ENCODE measurements at regions not wholly inside any gene's neighbourhood (a gene's known extent, or its start where the extent isn't known, plus 50 kb on each side); places are given as distances from the start of the nearest gene placed in this dataset.

- no peaks in the 10 kb centered on the region for H3K4me1 ChIP-seq
- H3K27me3 ChIP-seq, result peaks cover 6% of the 10 kb centered on the region
- no peak overlapping the region for H3K4me3 ChIP-seq
- no peak for TF ChIP-seq EP300 (IDR thresholded peaks at IDR 0.05)
- no peak for TF ChIP-seq POLR2AphosphoS5 (IDR thresholded peaks at IDR 0.05)
- TF ChIP-seq POLR2A (IDR thresholded peaks at IDR 0.05), result no peak
- no peak for TF ChIP-seq CTCF (IDR thresholded peaks at IDR 0.05)
- H3K27ac ChIP-seq, result no peak overlapping the region
- no peak for DNase-seq (ENCODE audit: low spot score in 2 of 2)
- no peaks in the 10 kb centered on the region for H3K36me3 ChIP-seq
- H3K9me3 ChIP-seq, result no peaks in the 10 kb centered on the region
- WGBS, result 80% methylated on average over 11 of the region's 11 CpGs
Measured at GRCh38 chr22:27409299-27409698, 392.3 kb downstream of the MN1 start.

- 54% methylated on average over 7 of the region's 7 CpGs for WGBS
- TF ChIP-seq POLR2AphosphoS5 (IDR thresholded peaks at IDR 0.05) (no peak), CTCF (IDR thresholded peaks at IDR 0.05) (no peak), POLR2A (IDR thresholded peaks at IDR 0.05) (no peak), EP300 (IDR thresholded peaks at IDR 0.05) (no peak)
- H3K27ac ChIP-seq, result no peak overlapping the region
Measured at GRCh38 chr22:27412866-27413445, 388.6 kb downstream of the MN1 start.

GRCh38 chr22:27413702-27414101 lies 387.9 kb downstream of the MN1 start:
- no peak for DNase-seq (ENCODE audit: low spot score in 2 of 2)
- H3K27ac ChIP-seq, result no peak overlapping the region
- TF ChIP-seq POLR2A (IDR thresholded peaks at IDR 0.05) (no peak), POLR2AphosphoS5 (IDR thresholded peaks at IDR 0.05) (no peak), EP300 (IDR thresholded peaks at IDR 0.05) (no peak), CTCF (IDR thresholded peaks at IDR 0.05) (no peak)
- no peaks in the 10 kb centered on the region for H3K36me3 ChIP-seq
- no peaks in the 10 kb centered on the region for H3K4me1 ChIP-seq
- no peaks in the 10 kb centered on the region for H3K9me3 ChIP-seq
- H3K27me3 ChIP-seq, result peaks cover 16% of the 10 kb centered on the region
- 92% methylated on average over 3 of the region's 3 CpGs for WGBS
- H3K4me3 ChIP-seq, result no peak overlapping the region

More at GRCh38 chr22:27412866-27413445, 388.6 kb downstream of the MN1 start:
- no peaks in the 10 kb centered on the region for H3K9me3 ChIP-seq
- no peak overlapping the region for H3K4me3 ChIP-seq
- no peak for DNase-seq (ENCODE audit: low spot score in 2 of 2)
- H3K4me1 ChIP-seq, result no peaks in the 10 kb centered on the region
- no peaks in the 10 kb centered on the region for H3K36me3 ChIP-seq
- H3K27me3 ChIP-seq, result peaks cover 16% of the 10 kb centered on the region

GRCh38 chr22:27416511-27417420 lies 384.8 kb downstream of the MN1 start:
- Histone ChIP-seq H3K36me3 (no peaks in the 10 kb centered on the region), H3K9me3 (no peaks in the 10 kb centered on the region), H3K4me3 (no peak overlapping the region), H3K27me3 (peaks cover 16% of the 10 kb centered on the region), H3K27ac (no peak overlapping the region), H3K4me1 (peaks cover 15% of the 10 kb centered on the region)
- DNase-seq (ENCODE audit: low spot score in 2 of 2), result no peak
- 17% methylated on average over 9 of the region's 12 CpGs for WGBS
- TF ChIP-seq CTCF (IDR thresholded peaks at IDR 0.05), result no peak
- no peak for TF ChIP-seq EP300 (IDR thresholded peaks at IDR 0.05)
- TF ChIP-seq POLR2AphosphoS5 (IDR thresholded peaks at IDR 0.05), result no peak
- TF ChIP-seq POLR2A (IDR thresholded peaks at IDR 0.05), result no peak

GRCh38 chr22:27417421-27417814 lies 384.1 kb downstream of the MN1 start:
- WGBS, result 63% methylated on average over 5 of the region's 5 CpGs
- H3K27me3 ChIP-seq, result peaks cover 16% of the 10 kb centered on the region
- no peaks in the 10 kb centered on the region for H3K9me3 ChIP-seq
- H3K4me1 ChIP-seq, result peaks cover 15% of the 10 kb centered on the region
- no peak for TF ChIP-seq CTCF (IDR thresholded peaks at IDR 0.05)
- no peak for TF ChIP-seq POLR2A (IDR thresholded peaks at IDR 0.05)
- TF ChIP-seq POLR2AphosphoS5 (IDR thresholded peaks at IDR 0.05), result no peak
- TF ChIP-seq EP300 (IDR thresholded peaks at IDR 0.05), result no peak
- H3K27ac ChIP-seq, result no peak overlapping the region
- no peak overlapping the region for H3K4me3 ChIP-seq
- H3K36me3 ChIP-seq, result no peaks in the 10 kb centered on the region
- no peak for DNase-seq (ENCODE audit: low spot score in 2 of 2)

Data from suprapubic skin (tissue), 4 donors.